ENCODE measurements at regions not wholly inside any gene's neighbourhood (a gene's known extent, or its start where the extent isn't known, plus 50 kb on each side); places are given as distances from the start of the nearest gene placed in this dataset.

GRCh38 chr2:160602073-160602472, 108.5 kb upstream of the RBMS1 start:
- no peak for TF ChIP-seq TOX (CRISPR knock-in tag; IDR thresholded peaks at IDR 0.05; ENCODE audit: borderline replicate concordance)
- TF ChIP-seq ZFP30 (CRISPR knock-in tag; IDR thresholded peaks at IDR 0.05): no peak
- no peak for TF ChIP-seq SNAI2 (CRISPR knock-in tag; IDR thresholded peaks at IDR 0.05)
- TF ChIP-seq ZNF70 (CRISPR knock-in tag; IDR thresholded peaks at IDR 0.05): no peak
- no peak for TF ChIP-seq GLIS3 (CRISPR knock-in tag; IDR thresholded peaks at IDR 0.05)
- no peak for TF ChIP-seq ZNF8 (CRISPR knock-in tag; IDR thresholded peaks at IDR 0.05)
- TF ChIP-seq TSHZ2 (CRISPR knock-in tag; IDR thresholded peaks at IDR 0.05): no peak
- no peak for TF ChIP-seq ZNF565 (CRISPR knock-in tag; conservative IDR thresholded peaks at IDR 0.05; ENCODE audit: low read depth)
- TF ChIP-seq CSDC2 (CRISPR knock-in tag; IDR thresholded peaks at IDR 0.05): no peak
- no peak for TF ChIP-seq ZFP3 (CRISPR knock-in tag; IDR thresholded peaks at IDR 0.05)
- no peak for TF ChIP-seq ARNTL (CRISPR knock-in tag; IDR thresholded peaks at IDR 0.05; ENCODE audit: borderline replicate concordance, low read depth)
- no peak for TF ChIP-seq RARB (CRISPR knock-in tag; IDR thresholded peaks at IDR 0.05)
- no peak for TF ChIP-seq POU6F1 (CRISPR knock-in tag; IDR thresholded peaks at IDR 0.05; ENCODE audit: borderline replicate concordance, low read depth)
- TF ChIP-seq CSRNP3 (CRISPR knock-in tag; IDR thresholded peaks at IDR 0.05): no peak
- no peak for TF ChIP-seq ESRRG (CRISPR knock-in tag; IDR thresholded peaks at IDR 0.05)
- no peak for ATAC-seq

- no peak for ATAC-seq
These were observed 110.3 kb upstream of the RBMS1 start for GRCh38 chr2:160603771-160604510.

More at GRCh38 chr2:160603771-160604510, 110.3 kb upstream of the RBMS1 start:
- TF ChIP-seq BACH2 (CRISPR knock-in tag; IDR thresholded peaks at IDR 0.05; ENCODE audit: borderline replicate concordance) (no peak), ZNF8 (CRISPR knock-in tag; IDR thresholded peaks at IDR 0.05) (no peak), TCF4 (CRISPR knock-in tag; IDR thresholded peaks at IDR 0.05; ENCODE audit: borderline replicate concordance) (no peak), RARB (CRISPR knock-in tag; IDR thresholded peaks at IDR 0.05) (no peak), ZFP3 (CRISPR knock-in tag; IDR thresholded peaks at IDR 0.05) (no peak), PPARA (CRISPR knock-in tag; IDR thresholded peaks at IDR 0.05; ENCODE audit: borderline replicate concordance) (no peak), SNAI2 (CRISPR knock-in tag; IDR thresholded peaks at IDR 0.05) (no peak), CSRNP3 (CRISPR knock-in tag; IDR thresholded peaks at IDR 0.05) (no peak), ZNF565 (CRISPR knock-in tag; conservative IDR thresholded peaks at IDR 0.05; ENCODE audit: low read depth) (no peak), PATZ1 (CRISPR knock-in tag; IDR thresholded peaks at IDR 0.05; ENCODE audit: borderline replicate concordance) (no peak), ARNTL (CRISPR knock-in tag; IDR thresholded peaks at IDR 0.05; ENCODE audit: borderline replicate concordance, low read depth) (no peak), CREB5 (CRISPR knock-in tag; IDR thresholded peaks at IDR 0.05; ENCODE audit: low read depth) (no peak), GLIS3 (CRISPR knock-in tag; IDR thresholded peaks at IDR 0.05) (no peak), ZC3H10 (CRISPR knock-in tag; IDR thresholded peaks at IDR 0.05) (no peak), ISL1 (CRISPR knock-in tag; IDR thresholded peaks at IDR 0.05) (no peak), POU6F1 (CRISPR knock-in tag; IDR thresholded peaks at IDR 0.05; ENCODE audit: borderline replicate concordance, low read depth) (no peak), OSR1 (CRISPR knock-in tag; IDR thresholded peaks at IDR 0.05) (no peak)

Data from SK-N-SH treated with all-trans-retinoic acid at 6 μM for 48 hours (cell line).